Right cardiac atrium (tissue), 5 donors: ENCODE measurements at regions not wholly inside any gene's neighbourhood (a gene's known extent, or its start where the extent isn't known, plus 50 kb on each side); places are given as distances from the start of the nearest gene placed in this dataset.

ENCODE experiments used
- ATAC-seq, 2 donors: fragments of 200-7000 bp; cut with Tn5 transposase; one replicate each; pipeline versions ENCODE4 v1.8.0 to v1.9.1; 2020; ENCODE audit warnings: moderate library complexity in 2 of 2, mild to moderate bottlenecking in 1 of 2
- DNase-seq, 3 donors: peaks; one replicate each; pipeline ENCODE4 v3.0.0-alpha.2; 2020
- H3K27ac ChIP-seq: one replicate; pipeline ENCODE4 v1.5.1; 2013; ENCODE audit warnings: mild to moderate bottlenecking, low read length, control low read depth, moderate library complexity
- H3K27me3 ChIP-seq: one replicate; pipeline ENCODE4 v1.6.1; 2013; ENCODE audit not compliant: control insufficient read depth, insufficient read depth
- H3K4me1 ChIP-seq: one replicate; pipeline ENCODE4 v1.6.1; 2013; ENCODE audit warnings: low read length; ENCODE audit not compliant: control insufficient read depth, insufficient read depth
- H3K4me3 ChIP-seq: one replicate; pipeline ENCODE4 v1.5.1; 2013; ENCODE audit warnings: low read length, control low read depth
- H3K9me3 ChIP-seq: one replicate; pipeline ENCODE4 v1.6.1; 2013; ENCODE audit warnings: low read length; ENCODE audit not compliant: control insufficient read depth
- WGBS: extraction: QIAGEN DNeasy Blood & Tissue Kit; methylation state at CpG from one replicate; pipeline ENCODE4 v1.1.7; 2013; 5-methylcytosine and 5-hydroxymethylcytosine counted together
- intact Hi-C, 4 donors: fragments of 100-400 bp; cut with DNase I; formaldehyde crosslinking; loops; one replicate each; pipeline versions ENCODE4 v1.11.0 to v1.14.0; 2022 to 2023
- donor health status: healthy with polysubstance abuse.
- donor health status: DM: no; HTN: yes; CAD: no.
- donor health status: DM: no; HTN: no; CAD: no.
- donor health status: DM: no; HTN: yes; CAD: no; lungs with severe emphysema.
- donor health status: DM: yes; HTN: yes; CAD: no.

GRCh38 chr2:57981083-57981768, 65.4 kb upstream of the VRK2 start:
- Histone ChIP-seq H3K4me1 (no peaks in the 10 kb centered on the region), H3K9me3 (no peaks in the 10 kb centered on the region), H3K4me3 (no peak overlapping the region), H3K27me3 (no peaks in the 10 kb centered on the region), H3K27ac (no peak overlapping the region)
- intact Hi-C loops = no loop called here
- no peak for DNase-seq
- WGBS = 52% methylated on average over 1 of the region's 1 CpG
- no peak for ATAC-seq

- no peak for DNase-seq
- H3K27ac ChIP-seq = no peak overlapping the region
- no peaks in the 10 kb centered on the region for H3K9me3 ChIP-seq
- H3K4me3 ChIP-seq = no peak overlapping the region
- ATAC-seq = no peak
- no peaks in the 10 kb centered on the region for H3K27me3 ChIP-seq
- H3K4me1 ChIP-seq = no peaks in the 10 kb centered on the region
- intact Hi-C loops = no loop called here
These were observed 58.6 kb upstream of the VRK2 start for GRCh38 chr2:57987835-57988573.

- WGBS = 53% methylated on average over 2 of the region's 2 CpGs
- no peak for DNase-seq
- Histone ChIP-seq H3K4me3 (no peak overlapping the region), H3K27ac (no peak overlapping the region), H3K9me3 (no peaks in the 10 kb centered on the region), H3K27me3 (no peaks in the 10 kb centered on the region), H3K4me1 (no peaks in the 10 kb centered on the region)
- intact Hi-C loops = no loop called here
- no peak for ATAC-seq
These were observed 56.4 kb upstream of the VRK2 start for GRCh38 chr2:57990118-57990725.
